ENCODE measurements at regions not wholly inside any gene's neighbourhood (a gene's known extent, or its start where the extent isn't known, plus 50 kb on each side); places are given as distances from the start of the nearest gene placed in this dataset.

- TF ChIP-seq CTCF (IDR thresholded peaks at IDR 0.05 in 8 of 11, conservative IDR thresholded peaks at IDR 0.05 in 3 of 11) (no peak), POLR2AphosphoS5 (IDR thresholded peaks at IDR 0.05) (no peak)
Observed at GRCh38 chrX:116972362-116972761, 509.6 kb upstream of the CT83 start.
